Activated CD4-positive, alpha-beta memory T cell treated with anti-CD3 and anti-CD28 coated beads, Interleukin-2, amount 10 ng/mL, durations not matched to agents 7 days and 5 days (primary cell): ENCODE measurements at regions not wholly inside any gene's neighbourhood (a gene's known extent, or its start where the extent isn't known, plus 50 kb on each side); places are given as distances from the start of the nearest gene placed in this dataset.

Source experiments
- CTCF ChIA-PET: fragments of 350-600 bp; sonication (Branson Sonifier 250); formaldehyde crosslinking; loops from one replicate; lab custom pipeline; 2021; ENCODE audit warnings: antibody characterized with exemption, inconsistent platforms; lab: Charles Lee
- POLR2A ChIA-PET: fragments of 350-600 bp; sonication (Branson Sonifier 250); formaldehyde crosslinking; loops from one replicate; lab custom pipeline; 2021; ENCODE audit warnings: antibody characterized with exemption; lab: Charles Lee
- DNase-seq: peaks from one replicate; pipeline ENCODE4 v3.0.0-alpha.2; 2020
- H3K27ac Mint-ChIP-seq: one replicate; pipeline ENCODE4 v1.8.0; 2021; ENCODE audit warnings: mild to moderate bottlenecking, mixed read lengths
- H3K27me3 Mint-ChIP-seq: one replicate; pipeline ENCODE4 v1.8.0; 2021; ENCODE audit warnings: mixed read lengths
- H3K36me3 Mint-ChIP-seq: one replicate; pipeline ENCODE4 v1.8.0; 2021; ENCODE audit warnings: low read depth, mixed read lengths
- H3K4me1 Mint-ChIP-seq: one replicate; pipeline ENCODE4 v1.8.0; 2021; ENCODE audit warnings: mixed read lengths
- H3K4me3 Mint-ChIP-seq: one replicate; pipeline ENCODE4 v1.8.0; 2021; ENCODE audit warnings: mild to moderate bottlenecking, mixed read lengths
- H3K9me3 Mint-ChIP-seq: one replicate; pipeline ENCODE4 v1.8.0; 2021; ENCODE audit warnings: mixed read lengths

DNA sequence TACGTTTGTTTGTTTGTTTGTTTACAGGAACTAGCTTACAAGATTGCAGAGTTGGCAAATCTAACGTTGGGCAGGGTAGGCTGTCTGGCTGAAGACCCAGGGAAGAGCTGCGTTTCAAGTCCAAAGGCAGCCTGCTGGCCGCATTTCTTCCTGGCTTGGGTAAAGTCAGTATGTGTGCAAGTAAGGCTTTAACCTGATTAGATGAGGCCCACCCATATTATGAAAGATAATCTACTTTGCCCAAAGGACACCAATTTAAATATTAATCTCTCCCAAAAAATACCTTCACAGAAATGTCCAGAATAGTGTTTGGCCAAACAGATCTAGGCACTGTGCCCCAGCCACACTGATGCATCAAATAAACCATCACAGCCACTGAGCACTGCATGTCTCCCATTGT, 228.9 kb upstream of the HABP2 start:
- CTCF ChIA-PET, result no interaction called here
- POLR2A ChIA-PET, result no interaction called here
- H3K9me3 Mint-ChIP-seq, result no peaks in the 10 kb centered on the region

GRCh38 chr10:113326160-113327111, 226.4 kb upstream of the HABP2 start:
- DNase-seq, result peak; percentile 21
- Mint-ChIP-seq H3K9me3 (no peaks in the 10 kb centered on the region), H3K27ac (no peak overlapping the region), H3K27me3 (peaks cover 9% of the 10 kb centered on the region), H3K36me3 (no peaks in the 10 kb centered on the region), H3K4me1 (peaks cover 4% of the 10 kb centered on the region), H3K4me3 (no peak overlapping the region)
- ChIA-PET POLR2A (no interaction called here), CTCF (no interaction called here)

More for the DNA sequence above, 228.9 kb upstream of the HABP2 start:
- no peak for DNase-seq
- Mint-ChIP-seq H3K27ac (no peak overlapping the region), H3K4me3 (no peak overlapping the region), H3K36me3 (no peaks in the 10 kb centered on the region), H3K4me1 (peaks cover 4% of the 10 kb centered on the region), H3K27me3 (peaks cover 9% of the 10 kb centered on the region)

DNA sequence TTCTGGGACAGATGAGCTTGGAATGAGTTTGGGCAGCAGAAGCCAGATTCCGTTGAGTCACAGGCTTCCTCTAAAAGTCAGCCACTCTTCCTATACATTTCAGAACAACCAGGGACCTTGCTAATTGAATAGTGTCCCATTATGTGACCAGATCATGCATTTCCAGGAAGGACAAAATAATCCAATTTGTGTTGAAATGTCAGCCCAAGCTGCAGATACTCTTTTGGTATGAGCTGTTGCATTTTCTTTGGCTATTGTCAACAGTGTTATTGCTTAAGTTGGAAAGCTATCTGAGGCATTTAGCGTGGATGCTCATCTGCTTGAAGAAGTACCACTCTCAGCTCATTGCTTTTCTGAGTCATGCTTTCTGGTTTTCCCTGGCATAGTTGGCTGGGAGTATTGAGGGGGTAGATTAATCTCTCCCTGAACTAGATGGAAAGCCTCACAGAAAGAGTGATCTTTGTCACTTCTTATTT, 223.7 kb upstream of the HABP2 start:
- no peak for DNase-seq
- ChIA-PET POLR2A (no interaction called here), CTCF (interaction anchor here (1.5 kb wide), 1 partner anchor 56 kb away, joined by 3 read pairs; no protein-coding TSS in a partner anchor)
- H3K4me1 Mint-ChIP-seq, result peaks cover 4% of the 10 kb centered on the region
- no peaks in the 10 kb centered on the region for H3K9me3 Mint-ChIP-seq
- H3K4me3 Mint-ChIP-seq, result no peak overlapping the region
- no peaks in the 10 kb centered on the region for H3K36me3 Mint-ChIP-seq
- no peak overlapping the region for H3K27ac Mint-ChIP-seq
- H3K27me3 Mint-ChIP-seq, result peaks cover 3% of the 10 kb centered on the region

DNA sequence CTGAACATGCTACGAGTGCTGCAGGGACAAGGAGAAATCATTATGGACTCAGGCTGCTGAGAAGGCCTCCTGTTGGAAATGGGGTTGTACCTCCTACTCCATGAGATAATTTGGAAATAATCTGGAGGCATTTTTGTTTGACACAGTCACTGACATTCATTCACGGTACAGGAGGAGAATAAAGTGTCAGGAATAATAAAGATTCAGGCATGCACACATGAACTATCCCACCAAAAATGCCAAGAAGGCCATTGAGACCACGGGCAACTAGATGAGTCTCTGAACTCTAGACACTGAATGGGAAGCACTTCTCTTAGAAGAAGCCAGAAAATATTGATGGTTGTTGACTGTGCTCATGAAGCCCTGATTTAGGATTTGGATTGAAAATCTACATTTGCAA, 220.9 kb upstream of the HABP2 start:
- H3K4me1 Mint-ChIP-seq, result no peaks in the 10 kb centered on the region
- ChIA-PET CTCF (no interaction called here), POLR2A (no interaction called here)
- peaks cover 4% of the 10 kb centered on the region for H3K27me3 Mint-ChIP-seq
- no peak for DNase-seq
- H3K9me3 Mint-ChIP-seq, result no peaks in the 10 kb centered on the region
- no peak overlapping the region for H3K4me3 Mint-ChIP-seq
- no peaks in the 10 kb centered on the region for H3K36me3 Mint-ChIP-seq
- no peak overlapping the region for H3K27ac Mint-ChIP-seq

DNA sequence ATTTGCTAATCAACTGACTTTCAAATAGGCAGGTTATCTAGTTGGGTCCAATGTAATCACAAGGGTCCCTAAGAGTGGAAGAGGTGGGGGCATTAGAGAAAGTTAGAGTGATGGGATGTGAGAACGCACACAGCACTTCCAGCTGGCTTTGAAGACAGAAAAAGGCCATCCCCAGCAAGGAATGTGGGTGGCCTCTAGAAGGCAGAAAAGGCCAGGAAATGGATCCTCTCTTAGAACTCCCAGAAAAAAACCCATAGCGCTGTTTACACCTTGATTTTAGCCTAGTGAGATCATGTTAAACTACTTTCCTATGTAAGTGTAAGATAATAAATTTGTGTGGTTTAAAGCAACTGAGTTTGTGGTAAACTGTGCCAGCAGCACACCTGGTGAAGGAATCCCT, 219.5 kb upstream of the HABP2 start:
- Mint-ChIP-seq H3K4me3 (no peak overlapping the region), H3K27ac (no peak overlapping the region), H3K4me1 (no peaks in the 10 kb centered on the region), H3K27me3 (peaks cover 4% of the 10 kb centered on the region), H3K36me3 (no peaks in the 10 kb centered on the region), H3K9me3 (no peaks in the 10 kb centered on the region)
- CTCF ChIA-PET, result no interaction called here
- POLR2A ChIA-PET, result no interaction called here
- DNase-seq, result no peak

GRCh38 chr10:113335592-113335991, 217.3 kb upstream of the HABP2 start:
- H3K36me3 Mint-ChIP-seq, result no peaks in the 10 kb centered on the region
- DNase-seq, result no peak
- no peak overlapping the region for H3K27ac Mint-ChIP-seq
- H3K27me3 Mint-ChIP-seq, result peaks cover 4% of the 10 kb centered on the region
- POLR2A ChIA-PET, result no interaction called here
- no peak overlapping the region for H3K4me3 Mint-ChIP-seq
- CTCF ChIA-PET, result no interaction called here
- no peaks in the 10 kb centered on the region for H3K9me3 Mint-ChIP-seq
- H3K4me1 Mint-ChIP-seq, result no peaks in the 10 kb centered on the region

DNA sequence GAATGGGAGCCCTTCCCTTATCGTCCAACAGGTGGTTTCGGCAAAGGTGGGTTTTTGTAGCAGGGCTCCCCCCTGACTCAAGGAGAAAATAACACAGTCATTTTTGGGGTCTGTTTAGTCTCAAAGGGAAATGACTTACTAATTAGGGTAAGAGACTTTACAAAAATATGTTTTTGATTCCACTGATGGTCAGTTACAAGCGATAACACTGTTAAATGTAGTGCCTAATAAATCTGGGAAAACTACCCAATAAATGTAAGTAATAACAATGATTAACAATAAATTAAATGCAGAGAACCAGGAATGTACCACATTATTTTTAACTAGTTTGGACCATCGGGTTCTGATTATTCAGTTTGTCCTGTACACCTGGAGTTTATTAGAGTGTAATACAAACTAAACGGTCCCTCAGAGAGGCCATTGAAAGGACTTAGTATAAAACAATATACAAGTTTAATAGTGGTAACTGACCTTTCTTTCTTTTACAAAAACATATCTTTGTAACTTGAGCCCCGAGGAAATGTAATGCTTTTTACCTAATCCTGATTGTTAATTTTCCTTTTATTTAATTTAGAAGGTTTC, 216.2 kb upstream of the HABP2 start:
- Mint-ChIP-seq H3K9me3 (no peaks in the 10 kb centered on the region), H3K4me3 (no peak overlapping the region), H3K27me3 (peaks cover 4% of the 10 kb centered on the region), H3K27ac (no peak overlapping the region), H3K36me3 (no peaks in the 10 kb centered on the region), H3K4me1 (no peaks in the 10 kb centered on the region)
- DNase-seq, result no peak
- CTCF ChIA-PET, result no interaction called here
- POLR2A ChIA-PET, result no interaction called here

GRCh38 chr10:113337142-113337541, 215.7 kb upstream of the HABP2 start:
- CTCF ChIA-PET, result no interaction called here
- Mint-ChIP-seq H3K27me3 (peaks cover 4% of the 10 kb centered on the region), H3K27ac (no peak overlapping the region), H3K4me3 (no peak overlapping the region), H3K36me3 (no peaks in the 10 kb centered on the region), H3K9me3 (no peaks in the 10 kb centered on the region), H3K4me1 (no peaks in the 10 kb centered on the region)
- POLR2A ChIA-PET, result no interaction called here
- no peak for DNase-seq

- Mint-ChIP-seq H3K27me3 (peaks cover 4% of the 10 kb centered on the region), H3K36me3 (no peaks in the 10 kb centered on the region), H3K27ac (no peak overlapping the region), H3K9me3 (no peaks in the 10 kb centered on the region), H3K4me3 (no peak overlapping the region), H3K4me1 (no peaks in the 10 kb centered on the region)
- DNase-seq, result no peak
- ChIA-PET CTCF (no interaction called here), POLR2A (no interaction called here)
These were observed 213.7 kb upstream of the HABP2 start for GRCh38 chr10:113339121-113339520.

GRCh38 chr10:113340282-113340681, 212.6 kb upstream of the HABP2 start:
- Mint-ChIP-seq H3K4me3 (no peak overlapping the region), H3K36me3 (no peaks in the 10 kb centered on the region), H3K27ac (no peak overlapping the region), H3K9me3 (no peaks in the 10 kb centered on the region), H3K27me3 (no peaks in the 10 kb centered on the region), H3K4me1 (no peaks in the 10 kb centered on the region)
- ChIA-PET POLR2A (no interaction called here), CTCF (no interaction called here)
- DNase-seq, result no peak

DNA sequence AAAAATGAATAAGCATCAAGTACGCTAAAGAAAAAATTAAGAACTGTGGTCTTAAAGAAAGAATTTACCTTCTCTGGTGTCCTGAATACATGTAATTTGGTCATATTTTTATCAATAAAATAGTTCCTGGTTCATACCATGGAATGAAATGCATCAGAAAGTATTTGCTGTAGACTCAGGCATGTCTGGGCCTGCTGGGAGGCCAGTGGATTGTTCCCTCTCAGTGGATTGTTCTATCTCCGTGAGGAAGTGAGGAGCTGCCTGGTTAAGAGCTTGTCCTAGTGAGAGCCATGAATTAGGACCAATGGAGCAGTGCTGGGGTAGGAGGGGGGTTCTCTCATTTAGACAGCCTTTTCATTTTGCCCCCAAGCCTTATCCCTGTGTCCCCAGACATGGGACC, 211.7 kb upstream of the HABP2 start:
- H3K4me3 Mint-ChIP-seq, result no peak overlapping the region
- ChIA-PET POLR2A (no interaction called here), CTCF (no interaction called here)
- H3K27me3 Mint-ChIP-seq, result no peaks in the 10 kb centered on the region
- H3K9me3 Mint-ChIP-seq, result no peaks in the 10 kb centered on the region
- no peaks in the 10 kb centered on the region for H3K4me1 Mint-ChIP-seq
- no peaks in the 10 kb centered on the region for H3K36me3 Mint-ChIP-seq
- H3K27ac Mint-ChIP-seq, result no peak overlapping the region
- no peak for DNase-seq

DNA sequence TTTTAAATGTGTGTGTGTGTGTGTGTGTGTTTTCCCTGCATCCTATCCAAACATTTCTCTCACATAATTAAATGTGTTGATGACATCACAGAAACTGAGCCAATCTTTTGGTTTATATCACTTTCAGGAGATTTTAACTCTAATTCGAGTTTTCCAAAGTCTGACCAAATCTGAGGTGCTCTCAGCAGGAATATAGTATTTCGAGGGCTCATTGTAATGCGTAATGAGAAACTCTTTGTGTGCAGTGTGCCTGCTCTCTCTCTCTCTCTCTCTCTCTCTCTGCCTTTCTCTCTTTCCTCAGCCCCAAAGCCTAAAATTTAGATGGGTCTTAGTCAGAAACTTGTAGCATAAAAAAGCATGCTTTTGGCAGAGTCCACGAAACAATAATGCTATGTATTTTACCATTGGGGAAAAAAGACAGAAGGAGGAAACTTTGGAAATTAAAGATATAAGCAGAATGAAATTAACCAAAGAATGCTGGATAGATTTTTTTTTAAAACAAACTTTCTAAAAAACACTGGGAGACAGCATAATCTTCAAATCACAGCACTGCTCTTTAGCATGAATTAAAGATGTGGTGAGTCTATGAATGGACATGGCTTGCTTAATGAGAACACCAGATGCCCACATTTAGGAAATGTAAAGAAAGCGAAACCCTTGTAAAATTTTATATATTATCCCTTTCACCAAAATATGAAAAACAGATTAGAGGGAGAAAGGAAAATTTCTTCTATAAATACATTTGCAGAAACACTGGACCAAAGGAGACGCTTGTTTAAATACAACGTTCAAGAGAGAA, 206.8 kb upstream of the HABP2 start:
- H3K27ac Mint-ChIP-seq, result no peak overlapping the region
- no peak for DNase-seq
- ChIA-PET CTCF (no interaction called here), POLR2A (no interaction called here)
- H3K4me3 Mint-ChIP-seq, result no peak overlapping the region
- no peaks in the 10 kb centered on the region for H3K9me3 Mint-ChIP-seq
- H3K27me3 Mint-ChIP-seq, result peaks cover 2% of the 10 kb centered on the region
- no peaks in the 10 kb centered on the region for H3K4me1 Mint-ChIP-seq
- H3K36me3 Mint-ChIP-seq, result no peaks in the 10 kb centered on the region

DNA sequence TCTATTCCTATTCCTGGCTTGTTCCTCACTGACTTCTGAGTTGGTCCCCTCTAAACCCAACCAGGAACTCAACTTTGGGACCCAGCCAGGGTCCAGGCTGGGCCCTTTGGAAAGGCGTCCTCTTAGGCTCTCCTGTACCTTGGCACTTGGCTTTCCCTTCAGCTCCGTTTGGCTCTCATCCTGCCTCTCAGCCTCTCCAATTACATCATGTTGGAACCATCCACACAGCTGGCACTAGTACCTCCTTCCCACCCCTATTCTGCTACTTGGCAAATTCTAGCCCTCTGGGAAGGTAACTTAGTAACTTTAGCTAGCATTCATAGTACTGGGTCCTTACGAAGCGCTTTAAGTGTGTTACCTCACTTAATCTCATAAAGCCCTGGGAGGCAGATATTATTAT, 205.3 kb upstream of the HABP2 start:
- Mint-ChIP-seq H3K36me3 (no peaks in the 10 kb centered on the region), H3K27ac (no peak overlapping the region), H3K9me3 (no peaks in the 10 kb centered on the region), H3K27me3 (peaks cover 2% of the 10 kb centered on the region), H3K4me1 (no peaks in the 10 kb centered on the region), H3K4me3 (no peak overlapping the region)
- CTCF ChIA-PET, result interaction anchor here (0.6 kb wide), 1 partner anchor 376 kb away, joined by 3 read pairs; no protein-coding TSS in a partner anchor
- POLR2A ChIA-PET, result no interaction called here
- no peak for DNase-seq
